ENCODE measurements at regions not wholly inside any gene's neighbourhood (a gene's known extent, or its start where the extent isn't known, plus 50 kb on each side); places are given as distances from the start of the nearest gene placed in this dataset.
"Not testable (repeated sequence)": the region's sequence is repeated elsewhere in the genome, so short reads cannot be mapped to it uniquely, and the experiment has no call there.

GRCh38 chr4:38529189-38530115, 134.5 kb upstream of the KLF3 start:
- peak in 1 of 2 experiments; percentile 35 for DNase-seq

GRCh38 chr4:38530486-38530885, 133.5 kb upstream of the KLF3 start:
- no peak for DNase-seq

- DNase-seq, result peak in 1 of 2 experiments; percentile 3
Observed at GRCh38 chr4:38531141-38531727, 132.8 kb upstream of the KLF3 start.

- no peak for DNase-seq
Observed at GRCh38 chr4:38532908-38533499, 131.0 kb upstream of the KLF3 start.

- DNase-seq, result no peak
Observed at GRCh38 chr4:38534344-38535045, 129.5 kb upstream of the KLF3 start.

- not testable (repeated sequence) for DNase-seq
Observed at GRCh38 chr4:38535071-38535470, 128.9 kb upstream of the KLF3 start.

- no peak for DNase-seq
Observed at GRCh38 chr4:38535717-38536116, 128.3 kb upstream of the KLF3 start.

- no peak for DNase-seq
Observed at GRCh38 chr4:38536716-38537115, 127.3 kb upstream of the KLF3 start.

GRCh38 chr4:38537666-38538065, 126.3 kb upstream of the KLF3 start:
- DNase-seq, result no peak

- DNase-seq, result no peak
Observed at GRCh38 chr4:38538517-38538916, 125.5 kb upstream of the KLF3 start.

GRCh38 chr4:38539501-38539900, 124.5 kb upstream of the KLF3 start:
- DNase-seq, result no peak

- DNase-seq, result no peak
Observed at GRCh38 chr4:38547052-38547451, 116.9 kb upstream of the KLF3 start.

GRCh38 chr4:38548256-38548655, 115.7 kb upstream of the KLF3 start:
- no peak for DNase-seq

- no peak for DNase-seq
Observed at GRCh38 chr4:38559374-38559773, 104.6 kb upstream of the KLF3 start.

GRCh38 chr4:38560340-38560739, 103.7 kb upstream of the KLF3 start:
- no peak for DNase-seq

GRCh38 chr4:38560768-38561558, 103.0 kb upstream of the KLF3 start:
- DNase-seq, result no peak

GRCh38 chr4:38562751-38563198, 101.2 kb upstream of the KLF3 start:
- DNase-seq, result no peak

- no peak for DNase-seq
Observed at GRCh38 chr4:38563707-38564495, 100.1 kb upstream of the KLF3 start.

GRCh38 chr4:38565271-38566199, 98.5 kb upstream of the KLF3 start:
- no peak for DNase-seq

- DNase-seq, result no peak
Observed at GRCh38 chr4:38566806-38567398, 97.1 kb upstream of the KLF3 start.
